DMS53 treated with DMSO at 0.1 percent for 48 hours (cell line): ENCODE measurements at regions not wholly inside any gene's neighbourhood (a gene's known extent, or its start where the extent isn't known, plus 50 kb on each side); places are given as distances from the start of the nearest gene placed in this dataset.

Source experiments
- DNase-seq: peaks from one replicate; lab custom pipeline; 2025; ENCODE audit not compliant: unreplicated experiment; lab: John Stamatoyannopoulos, UW

DNA sequence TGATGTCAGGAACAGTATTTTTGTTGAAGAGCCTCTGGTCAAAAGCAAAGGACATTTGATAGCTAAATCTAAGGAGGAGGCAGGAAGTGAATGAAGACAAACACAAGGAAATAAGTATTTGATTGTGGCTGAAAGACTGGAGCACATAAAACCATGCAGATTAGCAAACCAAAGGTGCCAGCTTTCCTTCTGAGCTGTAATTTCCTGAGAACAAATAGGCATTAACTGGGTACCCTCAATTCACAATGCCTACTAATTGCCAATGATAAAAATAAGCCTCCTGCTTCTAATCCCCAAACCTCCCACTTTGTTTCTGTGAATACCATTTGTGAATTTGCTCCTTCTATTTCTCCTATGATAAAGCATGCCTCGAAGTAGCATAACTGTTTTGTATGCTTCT is 1279.6 kb upstream of the USP15 start:
- no peak for DNase-seq

DNA sequence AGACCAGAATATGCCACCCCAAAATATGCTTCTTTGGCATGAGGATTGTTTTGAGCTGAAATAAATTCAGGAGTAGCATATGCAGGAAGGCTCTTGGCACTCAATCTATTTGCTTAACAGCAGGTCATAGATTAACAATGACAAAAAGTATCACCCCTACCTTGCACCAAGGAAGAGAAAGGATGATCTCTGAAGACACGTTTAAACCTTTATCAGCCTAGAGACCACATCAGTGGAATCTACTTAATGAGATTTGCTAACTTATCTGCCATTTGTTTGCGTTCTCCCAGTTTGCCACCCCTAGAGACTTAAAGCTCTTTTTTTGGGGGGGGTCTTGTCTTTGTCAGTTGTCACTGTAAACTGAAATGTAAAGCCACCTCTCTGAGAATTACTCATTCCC is 1278.7 kb upstream of the USP15 start:
- DNase-seq = no peak

DNA sequence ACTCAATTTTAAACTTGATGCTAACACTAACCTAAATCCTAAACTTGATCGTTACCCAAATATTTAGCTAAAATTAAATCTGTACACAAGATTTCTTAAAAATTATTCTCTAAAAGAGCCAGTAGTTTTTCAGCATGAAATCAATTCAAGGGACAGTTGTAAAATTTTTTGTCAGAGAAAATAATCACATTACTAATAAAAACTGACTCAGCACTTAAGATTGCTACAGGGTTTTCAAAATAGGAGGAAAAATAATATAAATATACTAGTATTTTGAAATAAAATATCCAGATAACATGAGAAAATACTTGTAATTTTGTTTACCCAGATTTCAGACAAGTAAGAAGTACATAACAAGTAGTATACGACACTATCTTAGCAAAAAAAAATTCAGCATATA is 1268.1 kb upstream of the USP15 start:
- no peak for DNase-seq

DNA sequence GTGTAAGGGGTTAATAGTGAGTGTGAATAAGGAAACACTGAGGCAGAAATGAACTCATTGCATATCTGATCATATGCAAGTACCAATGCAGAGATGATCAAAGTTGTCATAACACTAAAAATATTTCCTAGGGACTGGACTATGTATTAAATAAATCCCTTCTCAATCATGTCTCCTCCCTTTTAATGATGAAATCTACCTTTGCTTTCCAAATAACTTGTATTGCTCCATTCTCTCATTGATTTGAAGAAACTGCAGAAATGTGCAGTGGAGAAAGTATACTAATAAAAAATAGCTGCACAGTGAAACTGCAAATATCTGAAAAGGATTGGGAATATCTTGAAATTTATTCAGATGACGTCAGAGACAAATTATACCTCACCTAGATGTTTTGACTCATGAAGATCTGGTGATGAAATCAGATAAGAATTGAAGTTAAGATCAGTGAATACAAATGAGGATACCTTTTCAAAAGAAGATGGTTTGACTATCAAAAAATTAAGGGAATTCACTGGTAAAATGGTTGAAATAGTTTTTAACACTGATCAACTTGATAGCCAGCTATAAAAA is 1264.9 kb upstream of the USP15 start:
- DNase-seq = no peak

DNA sequence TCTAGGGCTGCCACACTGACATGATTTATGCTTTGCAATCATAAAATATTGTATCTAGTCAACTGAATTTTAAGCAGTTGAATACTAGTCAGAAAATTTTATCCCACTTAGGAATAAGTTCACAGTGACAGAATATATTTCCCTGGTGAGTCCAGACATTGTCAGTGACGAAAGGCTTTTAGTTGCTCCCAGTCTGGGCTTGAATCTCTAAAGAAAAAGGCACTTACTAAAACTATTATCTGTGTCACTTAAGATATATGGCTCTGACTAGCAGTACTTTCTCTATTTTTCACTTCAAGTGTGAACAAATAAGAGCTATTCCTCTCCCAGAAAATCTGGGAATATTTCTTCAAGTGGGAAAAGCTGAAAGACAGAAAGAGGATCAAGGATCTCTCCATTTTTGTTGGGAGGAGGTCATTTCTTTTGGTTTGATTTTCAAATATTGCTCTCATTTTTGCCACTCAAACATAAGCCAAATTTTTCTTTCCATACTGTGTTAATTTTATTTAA is 1262.3 kb upstream of the USP15 start:
- no peak for DNase-seq

DNA sequence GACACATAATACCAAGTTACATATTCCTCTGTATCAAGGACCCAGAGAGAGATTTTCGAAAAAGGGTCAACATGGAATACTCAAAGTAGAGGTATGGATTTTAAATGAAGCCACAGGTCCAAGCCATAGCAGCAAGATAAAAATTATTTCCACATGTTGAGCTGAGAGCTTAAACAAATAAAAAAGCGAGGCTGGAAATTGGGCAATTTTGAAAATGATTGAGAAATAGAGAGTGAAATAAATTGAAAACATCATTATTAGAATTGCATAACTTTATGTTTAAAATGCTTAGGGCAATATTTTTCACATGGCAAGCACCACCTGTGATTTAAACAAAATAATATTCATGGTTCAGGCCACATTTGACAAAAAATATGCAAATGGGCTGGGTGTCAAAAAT is 1251.0 kb upstream of the USP15 start:
- no peak for DNase-seq

DNA sequence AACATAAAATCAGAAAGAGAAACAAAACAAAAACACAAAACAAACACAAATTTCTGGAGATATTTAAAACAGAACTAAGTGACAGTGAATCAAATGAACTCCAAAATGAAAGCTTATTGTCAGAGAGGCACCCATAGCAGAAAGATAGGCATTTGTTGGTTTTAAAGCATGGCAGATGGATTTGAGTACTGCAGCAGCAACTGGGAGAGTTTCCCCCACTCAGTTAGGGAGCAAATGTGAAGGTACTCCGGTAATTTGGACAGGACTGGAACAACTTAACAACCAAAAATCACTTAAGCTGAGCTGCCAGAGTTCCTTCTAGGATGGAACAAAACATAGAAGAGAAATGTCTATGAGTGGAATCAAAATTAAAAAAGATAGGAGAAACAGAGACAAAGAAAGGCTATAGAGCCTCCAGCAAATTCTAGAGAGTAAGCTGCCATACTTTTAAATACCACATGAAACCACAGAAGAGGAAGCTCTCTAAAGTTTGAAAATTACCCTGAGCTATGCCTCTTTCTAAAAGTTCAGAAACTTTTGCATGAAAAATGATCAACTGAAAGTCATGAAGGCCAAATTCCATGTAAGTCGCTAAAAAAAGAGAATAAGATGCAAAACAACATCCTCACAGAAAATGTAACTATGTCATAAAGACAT is 1248.3 kb upstream of the USP15 start:
- no peak for DNase-seq

DNA sequence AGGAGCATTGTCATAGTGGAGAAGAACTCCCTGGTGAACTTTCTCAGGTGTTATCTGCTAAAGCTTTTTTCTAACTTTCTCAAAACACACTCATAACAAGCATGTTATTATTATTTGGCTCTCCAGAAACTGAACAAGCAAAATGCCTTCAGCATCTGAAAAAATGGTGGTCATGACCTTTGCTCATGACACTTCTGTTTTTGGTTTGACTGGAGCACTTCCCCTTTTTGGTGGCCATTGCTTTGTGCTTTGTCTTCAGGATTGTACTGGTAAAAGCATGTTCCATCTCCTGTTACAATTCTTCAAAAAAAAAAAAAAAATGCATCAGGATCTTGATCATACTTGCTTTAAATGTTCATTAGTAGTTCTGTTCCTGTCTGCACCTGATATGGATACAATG is 1241.6 kb upstream of the USP15 start:
- no peak for DNase-seq

DNA sequence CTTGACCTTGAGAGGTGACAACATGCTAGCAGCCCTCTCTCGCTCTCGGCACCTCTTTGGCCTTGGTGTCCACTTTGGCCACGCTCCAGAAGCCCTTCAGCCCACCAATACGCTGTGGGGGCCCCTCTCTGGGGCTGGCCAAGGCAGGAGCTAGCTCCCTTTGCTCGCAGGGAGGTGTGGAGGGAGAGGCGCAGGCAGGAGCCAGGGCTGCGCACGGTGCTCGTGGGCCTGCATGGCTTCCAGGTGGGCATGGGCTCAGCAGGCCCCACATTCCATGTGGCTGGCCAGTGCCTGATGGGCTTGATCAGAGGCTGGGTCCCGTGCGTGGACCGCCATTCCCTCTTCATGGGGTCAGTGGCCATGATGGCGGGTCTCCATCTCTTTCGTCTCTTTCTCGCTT is 1237.0 kb upstream of the USP15 start:
- no peak for DNase-seq

DNA sequence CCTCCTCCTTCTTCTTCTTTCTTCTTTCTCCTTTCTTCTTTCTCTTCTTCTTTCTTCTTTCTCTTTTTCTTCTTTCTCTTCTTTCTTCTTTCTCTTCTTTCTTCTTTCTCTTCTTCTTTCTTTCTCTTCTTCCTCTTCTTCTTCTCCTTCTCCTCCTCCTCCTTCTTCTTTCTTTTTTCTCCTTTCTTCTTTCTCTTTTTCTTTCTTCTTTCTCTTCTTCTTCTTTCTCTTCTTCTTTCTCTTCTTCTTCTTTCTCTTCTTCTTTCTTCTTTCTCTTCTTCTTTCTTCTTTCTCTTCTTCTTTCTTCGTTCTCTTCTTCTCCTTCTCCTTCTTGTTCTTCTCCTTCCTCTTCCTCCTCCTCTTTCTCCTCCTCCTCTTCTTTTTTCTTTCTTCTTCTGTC is 1230.7 kb upstream of the USP15 start:
- DNase-seq = no peak

DNA sequence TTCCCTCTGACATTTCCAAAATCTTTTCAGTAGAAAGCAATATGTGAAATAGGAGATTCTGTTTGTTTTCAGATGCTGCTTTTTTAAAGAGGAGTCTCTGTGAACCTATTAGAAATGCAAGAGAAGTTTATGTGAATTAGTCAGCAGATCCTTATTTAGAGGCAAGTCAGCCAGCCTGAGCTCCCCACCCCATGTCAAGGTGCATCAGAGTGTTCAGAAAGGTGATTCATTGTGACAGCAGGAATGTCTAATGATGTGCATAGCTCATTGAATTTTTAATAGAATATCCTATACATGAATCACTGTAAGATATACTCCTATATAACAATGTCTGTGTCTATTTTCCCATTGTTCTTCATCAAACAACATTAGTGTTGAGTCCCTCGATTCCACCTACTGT is 1222.4 kb upstream of the USP15 start:
- DNase-seq = no peak

DNA sequence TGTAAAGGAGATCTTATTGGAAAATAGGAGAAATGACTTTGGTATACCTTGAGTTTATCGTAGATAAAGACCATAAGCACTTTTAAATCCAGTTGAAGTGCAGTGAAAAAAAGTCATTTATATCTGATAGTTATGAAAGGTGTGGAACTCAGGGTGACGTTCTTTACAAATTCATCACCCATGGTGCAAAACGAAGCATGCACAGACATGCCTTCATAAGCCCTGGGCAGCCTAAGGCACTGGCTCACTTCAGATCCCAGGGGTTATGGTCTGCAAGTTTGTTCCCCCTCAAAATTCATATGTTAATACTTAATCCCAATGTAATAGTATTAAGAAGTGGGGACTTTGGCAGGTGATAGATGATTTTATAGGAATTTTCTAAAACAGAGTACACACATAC is 1216.4 kb upstream of the USP15 start:
- no peak for DNase-seq

DNA sequence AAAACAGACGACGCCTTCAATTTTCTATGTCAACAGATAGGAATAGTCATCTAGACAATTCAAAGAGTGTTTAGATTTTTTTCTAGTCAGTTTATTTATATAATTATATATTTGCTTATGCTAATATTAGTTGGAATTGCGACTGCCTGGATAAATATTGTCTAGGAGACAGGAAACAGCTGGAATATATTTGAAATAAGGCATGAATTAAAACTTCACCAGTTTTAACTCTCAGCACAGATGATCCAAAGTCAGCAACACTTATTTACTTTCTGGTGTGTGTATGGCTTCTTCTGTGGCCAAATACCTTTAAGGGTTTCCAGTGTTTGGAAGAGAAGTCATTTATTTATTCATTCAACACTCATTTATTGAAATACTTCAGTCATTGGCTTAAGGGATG is 1215.4 kb upstream of the USP15 start:
- DNase-seq = no peak

DNA sequence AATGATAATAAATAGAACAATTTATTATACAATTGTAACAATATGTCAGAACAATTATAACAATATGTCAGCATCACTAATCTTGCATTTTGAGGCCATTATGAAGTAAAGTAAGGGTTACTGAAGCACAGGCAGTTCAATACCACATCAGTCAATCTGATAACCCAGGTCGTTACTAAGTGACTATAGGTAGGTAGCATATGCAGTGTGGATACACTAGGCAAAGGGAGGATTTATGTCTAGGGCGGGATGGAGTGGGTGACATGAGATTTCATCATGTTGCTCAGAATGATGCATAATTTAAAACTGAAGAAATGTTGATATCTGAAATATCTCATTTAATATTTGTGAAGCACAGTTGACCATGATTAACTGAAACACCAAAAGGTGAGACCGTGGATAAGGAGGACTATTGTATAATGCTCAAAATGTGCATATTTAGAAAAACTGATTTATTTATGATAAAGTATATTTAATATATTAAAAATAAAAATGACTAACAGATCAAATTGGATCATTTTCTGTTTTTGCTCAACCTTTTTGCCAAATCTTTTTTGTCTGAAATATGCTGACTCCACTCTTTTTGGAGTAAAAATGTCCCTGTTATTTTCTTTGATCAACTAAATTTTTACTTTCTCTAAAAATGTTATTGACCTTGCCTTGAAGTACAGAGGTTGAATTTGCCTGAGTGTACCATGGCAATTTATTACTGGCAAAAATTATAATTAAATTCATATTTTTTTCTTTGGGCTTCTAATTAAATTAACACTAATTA is 1189.4 kb upstream of the USP15 start:
- DNase-seq = no peak

DNA sequence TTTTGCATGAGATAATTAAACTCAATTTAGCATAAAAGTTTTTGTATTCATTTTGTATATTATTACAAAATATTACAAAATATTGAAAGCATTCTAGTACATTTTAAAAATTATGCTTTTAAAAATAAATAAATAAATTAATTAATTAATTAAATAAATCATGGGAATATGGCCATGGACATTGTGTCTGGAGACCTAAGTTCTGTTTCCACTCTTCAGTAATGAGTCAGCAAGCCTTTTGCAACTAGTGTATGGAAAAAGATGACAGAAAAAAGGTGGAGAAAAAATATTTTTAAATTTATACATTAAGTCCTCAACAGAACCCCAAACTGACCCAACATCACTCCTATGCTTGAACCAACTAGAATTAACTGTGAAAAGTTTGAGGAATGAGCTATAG is 1187.5 kb upstream of the USP15 start:
- DNase-seq = no peak

DNA sequence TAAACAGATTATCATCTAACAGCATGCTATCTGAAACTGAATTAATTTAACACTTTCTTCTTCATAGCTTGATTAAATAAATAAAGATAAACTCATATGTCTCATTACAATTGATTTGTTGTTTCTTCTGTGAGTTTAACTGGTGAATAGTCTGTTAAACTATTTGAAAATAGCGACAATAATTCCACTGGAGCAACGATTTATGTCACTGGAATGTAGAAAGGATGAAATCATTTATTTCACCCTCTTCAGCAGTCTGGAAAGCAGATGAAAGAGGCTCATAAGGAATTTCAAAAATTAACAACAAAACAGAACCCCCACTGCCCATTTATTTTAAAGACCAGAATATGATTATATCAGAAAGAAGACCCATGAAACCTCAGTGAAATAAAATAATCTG is 1165.1 kb upstream of the USP15 start:
- no peak for DNase-seq

DNA sequence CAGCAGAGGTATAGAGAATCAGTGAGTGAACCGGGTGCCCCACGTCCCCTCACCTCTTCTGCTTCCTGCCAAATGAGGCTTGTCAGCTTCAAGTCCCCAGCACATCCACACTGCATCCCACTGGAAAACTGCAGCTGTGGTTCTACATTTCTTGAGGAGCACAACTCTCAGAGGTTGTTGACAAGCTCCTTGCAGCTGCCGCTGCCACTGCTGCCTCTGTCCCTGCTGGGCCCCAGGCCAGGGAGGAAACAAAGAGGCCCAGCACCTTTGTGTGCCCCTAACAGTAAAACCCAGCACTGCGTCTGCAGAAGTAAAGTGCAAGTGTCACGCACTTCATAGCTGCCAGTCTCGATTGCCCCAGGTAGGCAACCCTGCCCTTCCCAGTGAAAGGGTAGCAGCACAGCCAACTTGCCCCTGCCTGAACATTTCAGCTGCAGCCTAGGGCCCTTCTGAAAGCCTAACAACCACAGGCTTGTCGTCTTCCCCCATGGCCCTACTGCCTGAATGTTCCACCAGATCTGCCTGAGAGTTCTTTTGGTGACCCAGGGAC is 1162.1 kb upstream of the USP15 start:
- no peak for DNase-seq

DNA sequence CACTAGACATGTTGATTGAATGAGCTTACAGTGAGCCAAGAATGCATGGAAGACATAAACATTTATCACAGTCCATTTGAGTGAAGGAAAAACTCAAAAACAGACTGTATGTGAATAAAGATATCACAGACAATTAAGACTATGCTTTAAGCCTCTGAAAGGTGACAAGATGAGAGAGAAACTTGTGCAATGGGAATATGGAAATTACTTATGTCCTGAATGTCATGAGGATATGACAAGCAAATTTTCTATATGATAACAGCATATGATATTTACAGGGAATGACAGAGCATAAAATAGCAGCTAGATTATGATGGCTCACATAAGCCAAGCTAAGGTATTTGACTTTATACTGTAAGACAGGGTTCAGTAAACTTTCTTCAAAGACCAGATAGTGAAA is 1153.1 kb upstream of the USP15 start:
- DNase-seq = no peak

DNA sequence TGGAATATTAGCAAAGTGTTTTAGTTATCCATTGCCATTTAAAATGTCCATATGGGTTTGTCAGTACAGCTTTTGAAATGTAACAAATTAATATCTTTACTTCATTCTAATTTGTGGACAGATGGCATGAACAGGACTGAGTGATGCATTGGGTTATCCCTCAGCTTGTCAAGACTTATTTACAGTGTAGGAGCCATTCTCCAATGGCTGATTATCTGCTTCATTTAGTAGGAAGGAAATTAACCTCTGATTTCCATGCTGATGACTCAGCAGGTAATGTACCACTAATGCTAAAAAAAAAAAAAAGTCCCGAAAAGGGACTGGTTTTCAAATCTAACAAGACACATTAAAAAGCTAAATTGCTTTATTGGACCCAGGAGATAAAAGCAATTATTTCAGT is 1149.0 kb upstream of the USP15 start:
- DNase-seq = no peak

DNA sequence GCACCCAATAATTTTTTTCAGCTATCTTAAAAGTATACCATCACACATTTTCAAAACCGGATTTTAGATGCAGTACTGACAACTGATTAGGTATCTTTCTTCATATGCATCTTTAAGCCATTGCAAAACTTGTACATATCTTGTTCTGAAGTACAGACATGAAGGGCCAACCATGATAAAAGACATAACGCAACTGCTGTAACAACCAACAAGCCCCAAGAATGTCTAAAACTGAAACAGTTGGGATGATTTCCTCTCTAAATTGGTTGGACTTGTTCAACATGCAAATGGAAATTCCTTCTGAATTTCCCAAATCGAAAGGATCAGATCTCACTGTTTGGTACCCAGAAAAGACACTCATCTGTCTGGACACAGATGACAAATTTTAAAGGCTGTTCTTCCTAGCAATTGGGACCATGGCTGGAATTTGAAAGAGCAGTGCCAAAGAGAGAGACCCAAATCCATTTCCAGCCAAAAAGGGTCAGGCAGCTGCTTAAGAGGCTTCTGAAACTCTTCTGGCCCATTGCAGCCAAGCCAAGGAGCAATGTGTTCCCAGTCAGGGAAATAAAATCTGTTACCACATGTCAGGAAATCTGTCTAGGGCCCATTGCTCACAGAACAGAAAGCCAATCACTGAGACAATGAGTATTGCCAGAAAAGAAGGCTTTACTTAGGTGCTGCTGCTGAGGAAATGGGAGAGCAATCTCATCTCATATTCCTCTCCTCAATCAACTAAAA is 1122.4 kb upstream of the USP15 start:
- DNase-seq = no peak

DNA sequence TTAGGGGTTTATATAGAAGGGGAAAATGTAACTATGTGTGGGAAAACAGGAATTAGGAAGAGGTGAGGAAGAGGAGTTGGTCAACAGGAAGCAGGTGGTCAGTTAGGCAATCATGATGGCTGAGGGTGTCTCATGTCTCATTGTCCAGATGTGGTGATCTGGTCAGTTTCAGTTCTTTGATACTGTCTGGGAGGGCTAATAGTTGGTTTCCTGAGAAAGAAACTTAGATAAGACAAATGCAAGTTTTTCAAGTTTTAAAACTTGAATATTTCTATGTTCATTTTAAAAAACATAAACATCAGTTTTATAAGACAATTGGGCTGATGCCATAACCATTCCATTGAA is 1121.8 kb upstream of the USP15 start:
- DNase-seq = no peak

DNA sequence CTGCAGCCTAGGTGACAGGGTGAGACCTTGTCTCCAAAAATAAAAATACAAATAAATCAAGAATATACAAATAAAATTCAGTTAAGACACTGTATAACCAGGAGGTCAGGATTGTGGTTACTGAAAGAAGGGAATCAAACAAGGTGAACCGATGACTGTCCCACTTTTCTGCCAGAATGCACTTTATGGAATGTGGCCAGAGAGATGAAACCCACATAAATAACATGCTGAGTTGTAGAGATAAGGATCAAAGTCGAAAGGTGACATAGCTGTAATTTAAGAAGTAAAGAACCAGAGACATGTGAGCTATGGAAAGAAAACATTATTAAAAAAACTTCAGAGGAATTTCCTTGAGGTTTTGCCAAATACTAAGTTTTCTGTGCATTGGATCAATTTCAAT is 1098.2 kb upstream of the USP15 start:
- DNase-seq = no peak
